ENCODE measurements at regions not wholly inside any gene's neighbourhood (a gene's known extent, or its start where the extent isn't known, plus 50 kb on each side); places are given as distances from the start of the nearest gene placed in this dataset.

DNA sequence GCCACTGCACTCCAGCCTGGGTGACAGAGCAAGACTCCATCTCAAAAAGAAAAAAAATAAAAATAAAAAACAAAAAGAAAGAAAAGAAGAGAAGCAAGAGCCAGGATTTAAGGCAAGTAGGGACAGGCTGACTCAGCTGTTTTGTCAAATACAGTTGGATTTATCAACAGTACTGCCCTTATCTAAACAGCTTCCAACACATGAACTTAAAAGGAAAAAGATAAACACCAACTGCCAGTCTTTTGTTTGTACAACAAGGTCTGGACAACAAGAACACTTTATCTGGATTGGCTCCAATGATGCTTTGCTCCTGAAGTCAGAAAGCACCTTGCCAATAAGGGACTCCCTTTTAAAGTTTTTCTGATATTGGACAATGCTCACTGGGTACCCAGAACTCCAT is 886.0 kb downstream of the ADGRL2 start:
- no peak for DNase-seq

- no peak for DNase-seq
Measured at GRCh38 chr1:82646888-82647287, 846.2 kb downstream of the ADGRL2 start.

GRCh38 chr1:82646336-82646735 is 845.6 kb downstream of the ADGRL2 start:
- DNase-seq, result no peak

DNA sequence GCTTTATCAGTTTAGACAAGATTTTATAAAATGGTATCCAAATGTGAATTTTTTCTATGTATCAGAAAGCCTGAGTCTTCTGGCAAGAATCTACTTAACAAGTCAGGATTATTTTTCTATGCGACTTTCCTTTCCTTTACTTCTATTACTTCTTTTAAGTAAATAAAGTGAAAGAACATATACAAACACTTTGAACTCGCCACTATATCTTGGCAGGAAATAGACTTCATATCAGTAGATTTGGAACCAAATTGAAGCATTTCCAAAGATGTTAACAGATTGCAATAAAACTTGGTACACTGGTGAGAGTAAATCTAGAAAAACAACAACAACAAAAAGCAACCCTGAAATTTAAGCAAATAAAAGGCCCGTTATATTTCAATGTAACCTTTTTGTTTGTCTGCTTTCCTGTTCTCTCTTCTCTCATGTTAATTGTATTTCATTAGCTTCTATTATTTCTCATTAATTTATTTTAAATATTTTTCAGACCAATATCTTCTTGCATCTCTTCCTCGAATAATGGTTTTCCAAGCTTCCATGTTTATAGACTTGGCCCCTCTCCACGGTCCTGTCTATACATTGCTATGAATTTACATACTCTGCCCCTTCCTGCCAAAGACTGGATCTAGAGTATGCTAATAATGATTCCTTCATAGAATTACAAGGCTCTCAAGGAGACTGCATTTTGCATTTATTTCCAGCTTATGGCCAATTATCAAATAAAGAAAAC is 843.6 kb downstream of the ADGRL2 start:
- peak; percentile 37 for DNase-seq

DNA sequence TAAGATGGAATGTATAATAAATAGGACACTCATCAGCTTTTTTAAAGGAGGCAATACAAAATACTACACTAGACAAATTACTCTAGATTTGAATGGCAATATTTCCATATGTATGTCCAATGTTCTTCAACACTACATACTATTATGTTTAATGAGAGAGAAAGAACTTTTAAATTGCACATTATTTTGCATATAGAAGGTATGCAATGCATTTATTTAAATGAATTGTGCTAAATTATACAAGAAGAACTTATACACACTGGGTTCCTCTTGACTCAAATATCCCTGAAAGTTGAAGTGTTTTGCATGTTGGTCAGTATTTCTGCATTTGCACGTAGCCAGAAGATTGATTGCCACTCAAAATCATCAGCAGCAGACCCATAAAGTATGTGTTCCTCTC is 839.6 kb downstream of the ADGRL2 start:
- DNase-seq, result no peak

DNA sequence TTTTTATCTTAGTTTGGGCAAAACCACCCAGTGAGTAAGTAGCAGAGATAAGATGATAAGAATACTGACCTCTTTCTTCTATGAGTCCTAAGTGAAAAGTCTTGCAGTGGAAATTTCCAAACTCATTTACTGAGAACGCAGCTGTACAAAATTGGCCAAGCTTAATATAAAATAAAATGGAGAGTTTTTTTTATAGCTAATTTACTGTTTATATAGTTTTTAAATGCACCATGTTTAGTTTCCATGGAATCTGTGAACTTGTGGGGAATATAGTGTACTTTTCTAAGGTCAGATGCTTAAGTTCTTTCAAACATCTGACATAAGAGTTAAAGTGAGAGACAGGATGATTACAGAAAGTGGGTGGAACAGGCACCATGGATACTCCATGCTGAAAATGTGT is 833.5 kb downstream of the ADGRL2 start:
- DNase-seq, result no peak

- DNase-seq, result no peak
Measured at GRCh38 chr1:82632155-82632554, 831.4 kb downstream of the ADGRL2 start.

DNA sequence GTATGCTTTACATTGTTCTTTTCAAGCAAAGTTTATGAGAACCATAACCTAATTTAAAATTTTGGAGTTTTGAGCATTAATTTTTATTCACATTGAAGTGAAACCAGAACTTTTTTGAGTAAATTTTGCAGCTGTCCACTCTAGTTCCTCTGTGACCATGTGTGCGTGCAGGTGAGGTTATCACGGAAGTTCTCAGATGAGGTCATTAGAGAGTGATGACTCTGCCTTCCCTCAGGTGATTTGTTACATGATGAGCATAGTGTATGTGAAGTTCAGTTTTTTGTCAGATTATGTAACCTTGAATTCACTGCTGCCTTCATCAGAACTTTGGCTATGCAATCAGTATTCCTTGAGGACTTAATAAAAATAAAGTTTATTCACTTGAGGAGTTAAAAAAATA is 828.2 kb downstream of the ADGRL2 start:
- no peak for DNase-seq

DNA sequence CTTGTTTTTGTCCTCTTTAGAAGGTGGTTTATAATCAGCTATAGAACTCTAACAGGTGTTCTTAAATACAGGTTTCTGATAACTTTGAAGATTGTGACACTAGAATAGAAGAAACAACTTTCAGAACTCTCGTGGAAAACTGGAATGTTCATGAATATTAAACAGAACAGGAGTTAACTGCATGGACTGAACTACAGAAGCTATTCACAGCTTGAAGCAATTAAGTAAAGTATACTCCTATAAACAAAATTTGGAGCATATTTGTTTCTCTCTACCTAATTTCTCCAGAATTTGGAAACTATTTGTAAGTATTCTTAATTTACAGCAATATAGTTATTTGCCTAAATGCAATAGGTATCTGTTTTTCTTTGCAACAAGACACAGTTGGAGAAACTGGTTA is 824.8 kb downstream of the ADGRL2 start:
- DNase-seq, result no peak

- DNase-seq, result no peak
Measured at GRCh38 chr1:82621076-82621475, 820.3 kb downstream of the ADGRL2 start.

DNA sequence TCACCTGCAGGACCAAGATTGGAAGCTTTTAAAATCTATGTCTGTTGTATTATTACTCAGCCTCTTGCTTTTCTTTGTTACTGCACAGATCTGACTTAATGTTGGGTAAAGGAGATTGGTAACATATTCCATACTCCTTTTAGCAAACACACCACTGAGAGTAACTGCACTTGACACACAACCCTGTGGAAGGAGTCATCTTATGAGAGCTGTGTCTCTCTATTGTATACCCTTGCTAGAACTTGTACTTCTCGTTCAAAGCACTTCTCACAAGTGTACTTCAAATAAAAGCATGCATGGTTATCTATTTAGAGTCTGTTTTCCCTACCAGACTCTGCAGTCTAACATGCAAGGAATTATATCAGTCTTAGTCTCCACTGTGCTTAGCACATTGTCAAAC is 813.4 kb downstream of the ADGRL2 start:
- no peak for DNase-seq

DNA sequence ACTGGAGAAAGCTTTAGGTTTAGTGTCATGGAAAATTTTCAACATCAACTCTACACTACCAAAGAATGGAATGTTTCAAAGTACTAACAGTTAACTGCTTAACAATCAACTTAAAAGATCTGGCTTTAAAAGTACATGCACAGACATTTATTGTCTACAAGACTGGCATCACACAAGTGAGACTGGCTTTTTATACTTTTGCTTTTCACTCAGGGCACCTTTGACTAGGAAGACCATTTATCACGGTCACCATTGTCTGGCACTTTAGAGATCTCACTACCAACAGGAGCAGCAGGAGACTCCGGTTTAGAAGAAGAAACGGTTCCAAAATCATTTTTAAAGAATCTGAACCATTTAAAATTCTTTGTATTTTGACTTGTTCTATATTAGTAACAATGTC is 812.3 kb downstream of the ADGRL2 start:
- no peak for DNase-seq

GRCh38 chr1:82606546-82606945 is 805.8 kb downstream of the ADGRL2 start:
- DNase-seq, result no peak

DNA sequence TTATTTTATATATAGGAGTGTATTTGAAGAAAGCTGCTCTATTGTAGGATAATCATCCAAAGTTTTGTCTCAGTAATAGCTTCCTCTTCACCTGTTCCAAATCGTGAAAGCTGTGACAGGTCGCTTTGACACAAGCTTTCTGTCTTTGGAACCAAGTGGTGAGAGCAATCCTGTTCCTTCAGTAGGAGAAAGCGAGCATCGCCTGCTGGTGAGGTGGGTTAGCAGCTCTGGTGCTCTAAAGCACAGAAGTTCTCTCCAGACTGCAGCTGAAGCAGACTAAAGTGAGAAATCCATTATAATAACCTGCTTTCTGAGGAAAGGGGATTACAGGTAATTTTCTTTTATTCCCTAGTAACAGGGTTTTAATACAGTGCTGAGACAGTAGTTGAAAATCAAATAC is 803.8 kb downstream of the ADGRL2 start:
- DNase-seq, result no peak

DNA sequence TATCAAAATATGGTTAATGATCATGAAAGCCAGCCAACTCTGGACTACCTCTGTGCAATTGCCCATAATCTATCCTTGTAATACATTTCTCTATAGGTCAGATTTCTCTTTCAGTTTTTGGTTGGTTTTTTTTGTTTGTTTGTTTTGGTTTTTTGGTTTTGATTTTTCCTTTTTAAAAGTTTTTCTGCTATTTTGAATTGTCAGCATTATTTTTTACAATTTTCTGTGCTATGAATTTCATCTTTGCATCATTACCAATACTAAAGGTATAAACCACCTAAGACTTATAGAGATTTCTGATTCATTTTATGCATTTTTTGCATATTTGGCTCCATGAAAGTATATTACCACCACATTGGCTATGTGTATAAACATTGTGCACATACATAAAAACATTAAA is 799.6 kb downstream of the ADGRL2 start:
- no peak for DNase-seq

- no peak for DNase-seq
Measured at GRCh38 chr1:82598812-82599211, 798.1 kb downstream of the ADGRL2 start.

- DNase-seq, result no peak
Measured at GRCh38 chr1:82598337-82598736, 797.6 kb downstream of the ADGRL2 start.

DNA sequence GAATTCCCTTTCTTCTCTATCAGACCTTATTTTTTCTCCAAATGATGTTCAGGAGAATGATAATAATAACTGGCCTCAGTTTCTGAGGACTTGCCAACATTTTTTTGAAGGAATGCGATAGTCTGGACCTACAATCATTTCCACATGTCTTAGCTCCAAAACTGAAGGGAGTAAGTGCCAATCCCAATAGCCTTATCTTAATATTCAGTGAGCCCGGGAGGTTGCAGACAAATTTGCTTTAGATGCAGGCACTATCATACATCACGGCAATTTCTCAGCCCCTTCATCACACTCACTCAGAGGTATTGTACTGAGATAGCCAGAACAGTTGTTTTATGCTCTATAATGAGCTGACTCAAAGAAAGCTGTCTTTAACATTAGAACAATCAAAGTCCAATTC is 796.9 kb downstream of the ADGRL2 start:
- DNase-seq, result no peak

DNA sequence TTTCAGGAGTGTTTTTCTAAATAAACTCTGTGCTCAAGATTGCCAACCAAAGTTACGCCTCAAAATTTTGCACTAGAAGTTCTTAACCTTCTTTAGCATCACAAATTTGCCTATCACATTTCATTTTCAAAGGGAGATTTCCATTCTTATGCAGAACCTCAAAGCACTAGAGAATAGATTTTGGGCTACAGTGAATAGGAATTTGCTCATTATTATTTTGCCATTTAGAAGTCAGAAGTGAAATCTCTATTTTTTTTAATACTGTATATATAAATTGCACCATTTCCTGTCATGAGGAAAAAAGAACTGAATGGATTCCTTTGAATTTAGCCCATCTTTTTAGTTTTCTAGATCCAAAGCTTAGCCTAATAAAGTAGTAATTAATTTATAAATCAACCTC is 796.4 kb downstream of the ADGRL2 start:
- no peak for DNase-seq

DNA sequence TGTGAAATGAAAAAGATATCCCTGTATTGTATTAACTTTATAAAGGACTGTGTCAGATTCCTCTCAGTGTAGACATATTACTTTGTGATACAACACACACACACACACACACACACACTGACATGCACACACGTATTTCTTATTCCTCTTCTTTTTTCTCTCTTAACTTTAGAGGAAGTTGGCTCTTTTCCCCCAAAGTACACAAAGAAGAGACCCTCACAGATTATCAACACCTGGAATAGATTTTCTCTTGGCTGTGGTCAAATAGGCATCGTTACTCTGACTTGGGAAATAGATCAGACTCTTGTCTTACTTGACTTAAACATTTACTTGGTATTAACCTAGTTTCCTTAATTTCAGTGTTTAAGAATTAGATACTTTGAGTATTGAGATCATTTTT is 792.8 kb downstream of the ADGRL2 start:
- no peak for DNase-seq

GRCh38 chr1:82589588-82589987 is 788.9 kb downstream of the ADGRL2 start:
- no peak for DNase-seq

GRCh38 chr1:82587371-82587770 is 786.6 kb downstream of the ADGRL2 start:
- no peak for DNase-seq

DNA sequence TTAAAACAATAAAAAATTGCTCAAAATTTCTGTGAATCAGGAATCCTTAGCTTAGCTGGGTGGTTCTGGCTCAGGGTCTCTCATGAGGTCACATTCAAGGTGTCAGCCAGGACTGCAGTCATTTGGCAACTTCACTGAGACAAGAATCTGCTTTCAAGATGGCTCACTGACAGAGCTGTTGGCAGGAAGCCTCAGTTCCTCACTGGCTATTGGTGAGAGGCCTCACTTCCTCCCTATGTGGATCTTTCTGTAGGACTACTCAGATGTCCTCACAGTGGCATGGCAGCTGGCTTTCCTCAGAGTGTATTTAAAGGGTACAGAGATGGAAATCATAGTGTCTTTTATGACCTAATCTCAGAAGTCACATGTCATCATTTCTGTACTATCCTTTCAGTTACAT is 785.7 kb downstream of the ADGRL2 start:
- no peak for DNase-seq

DNA sequence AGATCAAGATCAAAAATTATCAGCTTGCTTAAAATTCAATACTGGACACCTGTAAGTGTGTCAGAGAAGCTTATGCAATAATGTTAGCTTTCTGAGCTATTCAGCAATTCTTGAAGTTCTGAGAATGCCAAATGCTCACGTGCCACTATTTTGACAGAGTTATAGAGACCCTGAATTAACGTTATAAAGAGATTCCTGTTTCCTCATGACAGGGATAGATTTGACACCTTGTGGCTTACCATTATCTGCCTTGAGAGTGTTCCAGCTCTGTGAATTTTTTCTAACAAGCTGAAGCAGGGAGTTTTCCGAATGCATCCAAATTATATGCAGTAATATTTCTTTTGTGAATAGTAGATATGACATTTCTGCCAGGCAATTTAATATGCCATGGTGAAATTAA is 781.6 kb downstream of the ADGRL2 start:
- no peak for DNase-seq

Measured in renal pelvis (tissue), 1 donor.